ENCODE measurements at regions not wholly inside any gene's neighbourhood (a gene's known extent, or its start where the extent isn't known, plus 50 kb on each side); places are given as distances from the start of the nearest gene placed in this dataset.

GRCh38 chr1:219397511-219397910 lies 215.4 kb downstream of the ZC3H11B start:
- 17% methylated on average over 1 of the region's 1 CpG for WGBS
- no peak overlapping the region for H2BK5ac ChIP-seq (ENCODE audit: low read depth, low read length, poor library complexity, severe bottlenecking)
- DNase-seq = no peak

GRCh38 chr1:219391297-219391696 lies 217.6 kb downstream of the LYPLAL1 start:
- no peak for DNase-seq
- H4K91ac ChIP-seq (ENCODE audit: low read length) = no peak overlapping the region
- no peak overlapping the region for H3K4me2 ChIP-seq (ENCODE audit: low read length, poor library complexity, severe bottlenecking)
- no peak overlapping the region for H3K4ac ChIP-seq (ENCODE audit: low read depth in 1 of 2, low read length in 2 of 2)
- H2BK12ac ChIP-seq (ENCODE audit: low read length in 2 of 2) = no peak overlapping the region
- no peaks in the 10 kb centered on the region for H3K4me1 ChIP-seq (ENCODE audit: control insufficient read depth, insufficient read depth, low read depth, low read length)
- no peak overlapping the region for H2BK5ac ChIP-seq (ENCODE audit: low read depth, low read length, poor library complexity, severe bottlenecking)
- H2BK120ac ChIP-seq (ENCODE audit: low read depth, low read length) = no peak overlapping the region
- H3K9me3 ChIP-seq (ENCODE audit: control insufficient read depth, low read length) = peaks cover 7% of the 10 kb centered on the region
- H2BK15ac ChIP-seq (ENCODE audit: low read depth, poor library complexity, severe bottlenecking) = no peak overlapping the region
- no peak overlapping the region for H3K14ac ChIP-seq (ENCODE audit: low read length in 2 of 2)
- H2AFZ ChIP-seq (ENCODE audit: low read depth, low read length) = no peak overlapping the region
- H3K27me3 ChIP-seq (ENCODE audit: control insufficient read depth in 1 of 2, insufficient read depth in 1 of 2, low read length in 2 of 2) = no peaks in the 10 kb centered on the region
- H4K8ac ChIP-seq (ENCODE audit: low read length) = no peak overlapping the region
- H3K27ac ChIP-seq (ENCODE audit: low read length, poor library complexity, severe bottlenecking) = no peak overlapping the region
- H3K18ac ChIP-seq (ENCODE audit: low read depth in 1 of 2, low read length in 2 of 2) = no peak overlapping the region
- H3K9ac ChIP-seq (ENCODE audit: low read length) = no peak overlapping the region
- no peaks in the 10 kb centered on the region for H3K36me3 ChIP-seq (ENCODE audit: control insufficient read depth in 1 of 2, insufficient read depth in 2 of 2, low read depth in 1 of 2, low read length in 2 of 2)
- H3K4me3 ChIP-seq (ENCODE audit: insufficient read depth in 1 of 2, low read depth in 1 of 2, low read length in 2 of 2) = no peak overlapping the region
- H2AK5ac ChIP-seq (ENCODE audit: low read length, severe bottlenecking) = no peak overlapping the region
- no peak overlapping the region for H3K23ac ChIP-seq (ENCODE audit: low read length in 2 of 2)
- H3K79me1 ChIP-seq (replicated peaks; ENCODE audit: low read length, poor library complexity, severe bottlenecking) = no peaks in the 10 kb centered on the region

More at GRCh38 chr1:219397511-219397910, 215.4 kb downstream of the ZC3H11B start:
- Histone ChIP-seq H3K23ac (ENCODE audit: low read length in 2 of 2) (no peak overlapping the region), H3K4me1 (ENCODE audit: control insufficient read depth, insufficient read depth, low read depth, low read length) (peaks cover 2% of the 10 kb centered on the region), H2BK15ac (ENCODE audit: low read depth, poor library complexity, severe bottlenecking) (no peak overlapping the region), H3K36me3 (ENCODE audit: control insufficient read depth in 1 of 2, insufficient read depth in 2 of 2, low read depth in 1 of 2, low read length in 2 of 2) (no peaks in the 10 kb centered on the region), H3K14ac (ENCODE audit: low read length in 2 of 2) (no peak overlapping the region), H4K91ac (ENCODE audit: low read length) (no peak overlapping the region), H2BK12ac (ENCODE audit: low read length in 2 of 2) (no peak overlapping the region), H4K8ac (ENCODE audit: low read length) (no peak overlapping the region), H2BK120ac (ENCODE audit: low read depth, low read length) (no peak overlapping the region), H3K4me2 (ENCODE audit: low read length, poor library complexity, severe bottlenecking) (no peak overlapping the region), H2AFZ (ENCODE audit: low read depth, low read length) (no peak overlapping the region), H3K9me3 (ENCODE audit: control insufficient read depth, low read length) (peaks cover 22% of the 10 kb centered on the region), H3K79me1 (replicated peaks; ENCODE audit: low read length, poor library complexity, severe bottlenecking) (no peaks in the 10 kb centered on the region), H2AK5ac (ENCODE audit: low read length, severe bottlenecking) (no peak overlapping the region), H3K9ac (ENCODE audit: low read length) (no peak overlapping the region), H3K4me3 (ENCODE audit: insufficient read depth in 1 of 2, low read depth in 1 of 2, low read length in 2 of 2) (no peak overlapping the region), H3K27ac (ENCODE audit: low read length, poor library complexity, severe bottlenecking) (no peak overlapping the region), H3K27me3 (ENCODE audit: control insufficient read depth in 1 of 2, insufficient read depth in 1 of 2, low read length in 2 of 2) (no peaks in the 10 kb centered on the region), H3K4ac (ENCODE audit: low read depth in 1 of 2, low read length in 2 of 2) (no peak overlapping the region), H3K18ac (ENCODE audit: low read depth in 1 of 2, low read length in 2 of 2) (no peak overlapping the region)

GRCh38 chr1:219387211-219387610 lies 213.5 kb downstream of the LYPLAL1 start:
- Histone ChIP-seq H3K4ac (ENCODE audit: low read depth in 1 of 2, low read length in 2 of 2) (no peak overlapping the region), H2BK15ac (ENCODE audit: low read depth, poor library complexity, severe bottlenecking) (no peak overlapping the region), H2BK120ac (ENCODE audit: low read depth, low read length) (no peak overlapping the region), H3K14ac (ENCODE audit: low read length in 2 of 2) (no peak overlapping the region), H3K27ac (ENCODE audit: low read length, poor library complexity, severe bottlenecking) (no peak overlapping the region), H3K79me1 (replicated peaks; ENCODE audit: low read length, poor library complexity, severe bottlenecking) (no peaks in the 10 kb centered on the region), H2BK12ac (ENCODE audit: low read length in 2 of 2) (no peak overlapping the region), H4K91ac (ENCODE audit: low read length) (no peak overlapping the region), H3K18ac (ENCODE audit: low read depth in 1 of 2, low read length in 2 of 2) (no peak overlapping the region), H3K4me2 (ENCODE audit: low read length, poor library complexity, severe bottlenecking) (no peak overlapping the region), H3K9me3 (ENCODE audit: control insufficient read depth, low read length) (no peaks in the 10 kb centered on the region), H3K36me3 (ENCODE audit: control insufficient read depth in 1 of 2, insufficient read depth in 2 of 2, low read depth in 1 of 2, low read length in 2 of 2) (no peaks in the 10 kb centered on the region), H2AK5ac (ENCODE audit: low read length, severe bottlenecking) (no peak overlapping the region), H2AFZ (ENCODE audit: low read depth, low read length) (no peak overlapping the region), H3K23ac (ENCODE audit: low read length in 2 of 2) (no peak overlapping the region), H4K8ac (ENCODE audit: low read length) (no peak overlapping the region), H3K4me1 (ENCODE audit: control insufficient read depth, insufficient read depth, low read depth, low read length) (no peaks in the 10 kb centered on the region), H3K9ac (ENCODE audit: low read length) (no peak overlapping the region), H3K27me3 (ENCODE audit: control insufficient read depth in 1 of 2, insufficient read depth in 1 of 2, low read length in 2 of 2) (no peaks in the 10 kb centered on the region), H3K4me3 (ENCODE audit: insufficient read depth in 1 of 2, low read depth in 1 of 2, low read length in 2 of 2) (no peak overlapping the region), H2BK5ac (ENCODE audit: low read depth, low read length, poor library complexity, severe bottlenecking) (no peak overlapping the region)
- no peak for DNase-seq
- WGBS = no CpG with 5 or more reads among the region's 1 CpG

- Histone ChIP-seq H4K91ac (ENCODE audit: low read length) (no peak overlapping the region), H4K8ac (ENCODE audit: low read length) (no peak overlapping the region), H2AK5ac (ENCODE audit: low read length, severe bottlenecking) (no peak overlapping the region), H2AFZ (ENCODE audit: low read depth, low read length) (no peak overlapping the region), H3K4ac (ENCODE audit: low read depth in 1 of 2, low read length in 2 of 2) (no peak overlapping the region), H3K27me3 (ENCODE audit: control insufficient read depth in 1 of 2, insufficient read depth in 1 of 2, low read length in 2 of 2) (no peaks in the 10 kb centered on the region), H3K18ac (ENCODE audit: low read depth in 1 of 2, low read length in 2 of 2) (no peak overlapping the region), H3K23ac (ENCODE audit: low read length in 2 of 2) (no peak overlapping the region), H2BK120ac (ENCODE audit: low read depth, low read length) (no peak overlapping the region), H3K4me2 (ENCODE audit: low read length, poor library complexity, severe bottlenecking) (no peak overlapping the region), H2BK15ac (ENCODE audit: low read depth, poor library complexity, severe bottlenecking) (no peak overlapping the region), H3K14ac (ENCODE audit: low read length in 2 of 2) (no peak overlapping the region), H2BK12ac (ENCODE audit: low read length in 2 of 2) (no peak overlapping the region), H2BK5ac (ENCODE audit: low read depth, low read length, poor library complexity, severe bottlenecking) (no peak overlapping the region), H3K36me3 (ENCODE audit: control insufficient read depth in 1 of 2, insufficient read depth in 2 of 2, low read depth in 1 of 2, low read length in 2 of 2) (no peaks in the 10 kb centered on the region), H3K4me3 (ENCODE audit: insufficient read depth in 1 of 2, low read depth in 1 of 2, low read length in 2 of 2) (no peak overlapping the region), H3K79me1 (replicated peaks; ENCODE audit: low read length, poor library complexity, severe bottlenecking) (no peaks in the 10 kb centered on the region), H3K4me1 (ENCODE audit: control insufficient read depth, insufficient read depth, low read depth, low read length) (no peaks in the 10 kb centered on the region), H3K9me3 (ENCODE audit: control insufficient read depth, low read length) (no peaks in the 10 kb centered on the region), H3K9ac (ENCODE audit: low read length) (peak overlapping the region; percentile 22), H3K27ac (ENCODE audit: low read length, poor library complexity, severe bottlenecking) (no peak overlapping the region)
- WGBS = 25% methylated on average over 2 of the region's 3 CpGs
- peak; percentile 36 for DNase-seq
These were observed 212.2 kb downstream of the LYPLAL1 start for GRCh38 chr1:219385787-219386427.

Measured in mesenchymal stem cell (in vitro differentiated cells and primary cell).